K562 (cell line): ENCODE measurements at regions not wholly inside any gene's neighbourhood (a gene's known extent, or its start where the extent isn't known, plus 50 kb on each side); places are given as distances from the start of the nearest gene placed in this dataset.

Source experiments
- ATF7 ChIP-seq: fragments of 450-650 bp; IDR thresholded peaks from 2 replicates; pipeline ENCODE4 v1.7.1; 2014; ENCODE audit warnings: mild to moderate bottlenecking, moderate library complexity
- CC2D1A ChIP-seq: fragments of 450-650 bp; IDR thresholded peaks from 2 replicates; pipeline ENCODE4 v1.6.1; 2017; ENCODE audit warnings: mild to moderate bottlenecking
- CREB1 ChIP-seq, 2 experiments: sonication (generic) in 1 of 2; formaldehyde crosslinking in 1 of 2; IDR thresholded peaks; 2 replicates each; pipeline versions ENCODE4 v1.6.1 to v1.8.0; 2012 to 2022; ENCODE audit warnings: inconsistent platforms in 1 of 2, mild to moderate bottlenecking in 1 of 2, missing genetic modification reagents in 1 of 2, moderate library complexity in 1 of 2
- DNMT1 ChIP-seq: fragments of 450-650 bp; IDR thresholded peaks from 2 replicates; pipeline ENCODE4 v1.6.1; 2016; ENCODE audit warnings: antibody characterized with exemption, mild to moderate bottlenecking
- FOXJ2 ChIP-seq: fragments of 200-800 bp; sonication (Bioruptor generic); IDR thresholded peaks from 2 replicates; pipeline ENCODE4 v1.6.1; 2016; ENCODE audit warnings: missing genetic modification characterization, missing compliant biosample characterization
- HDAC8 ChIP-seq: fragments of 450-650 bp; IDR thresholded peaks from 2 replicates; pipeline ENCODE4 v1.6.1; 2016; ENCODE audit warnings: mild to moderate bottlenecking, missing genetic modification characterization, moderate library complexity, missing compliant biosample characterization
- HMG20B ChIP-seq: fragments of 250-450 bp; sonication (Bioruptor Pico); IDR thresholded peaks from 2 replicates; pipeline ENCODE4 v1.5.0; 2021; ENCODE audit warnings: mild to moderate bottlenecking
- HNRNPH1 ChIP-seq: fragments of 200-400 bp; formaldehyde crosslinking; optimal IDR thresholded peaks from 2 replicates; pipeline ENCODE3; 2017; ENCODE audit warnings: low read depth, mild to moderate bottlenecking, low read length, moderate library complexity
- KAT8 ChIP-seq: fragments of 450-650 bp; IDR thresholded peaks from 2 replicates; pipeline ENCODE4 v1.6.1; 2016; ENCODE audit warnings: low read depth, mild to moderate bottlenecking
- MAFG ChIP-seq: fragments of 450-650 bp; conservative IDR thresholded peaks from 2 replicates; pipeline ENCODE4 v1.6.1; 2016; ENCODE audit warnings: missing genetic modification characterization, missing compliant biosample characterization
- POLR2H ChIP-seq: IDR thresholded peaks from 2 replicates; pipeline ENCODE4 v1.6.1; 2016; ENCODE audit warnings: missing genetic modification characterization, low read depth, mild to moderate bottlenecking, control low read depth, missing compliant biosample characterization, moderate library complexity
- RAD51 ChIP-seq: fragments of 450-650 bp; IDR thresholded peaks from 2 replicates; pipeline ENCODE4 v1.7.1; 2016; ENCODE audit warnings: low read depth, mild to moderate bottlenecking, borderline replicate concordance
- RBFOX2 ChIP-seq: fragments of 200-400 bp; formaldehyde crosslinking; IDR thresholded peaks from 2 replicates; pipeline ENCODE4 v1.6.1; 2017; ENCODE audit warnings: low read depth, mild to moderate bottlenecking, low read length, moderate library complexity
- TRIM24 ChIP-seq, 2 experiments: fragments of 450-650 bp; IDR thresholded peaks; 2 replicates each; pipeline ENCODE4 v1.6.1; 2016
- ZEB2 ChIP-seq: fragments of 450-650 bp; IDR thresholded peaks from 2 replicates; pipeline ENCODE4 v1.6.1; 2016
- ZNF133 ChIP-seq: fragments of 250-450 bp; sonication (Bioruptor Pico); IDR thresholded peaks from 2 replicates; pipeline ENCODE4 v1.4.0; 2020; ENCODE audit warnings: mild to moderate bottlenecking
- ZNF766 ChIP-seq: fragments of 200-800 bp; sonication (Bioruptor generic); conservative IDR thresholded peaks from 2 replicates; pipeline ENCODE4 v1.6.1; 2016; ENCODE audit warnings: missing genetic modification characterization, missing compliant biosample characterization
- ZNF77 ChIP-seq: fragments of 250-450 bp; sonication (Bioruptor Pico); IDR thresholded peaks from 2 replicates; pipeline ENCODE4 v1.5.0; 2020
- TF ChIP-seq, protein P1 (sequence below): fragments of 250-450 bp; sonication (Bioruptor Pico); IDR thresholded peaks from 2 replicates; pipeline ENCODE4 v1.4.0; 2020; ENCODE audit warnings: mild to moderate bottlenecking, moderate library complexity
- TF ChIP-seq, protein P2 (sequence below): fragments of 250-450 bp; sonication (Bioruptor Pico); IDR thresholded peaks from 2 replicates; pipeline ENCODE4 v1.8.0; 2022; ENCODE audit warnings: moderate library complexity, mild to moderate bottlenecking, inconsistent platforms
- TF ChIP-seq, protein P3 (sequence below): fragments of 450-650 bp; formaldehyde crosslinking; conservative IDR thresholded peaks from 2 replicates; pipeline ENCODE4 v1.4.0; 2022; ENCODE audit warnings: mild to moderate bottlenecking, missing genetic modification characterization
- TF ChIP-seq, protein P4 (sequence below): fragments of 250-450 bp; sonication (Bioruptor Pico); IDR thresholded peaks from 2 replicates; pipeline ENCODE4 v1.5.0; 2021

DNA sequence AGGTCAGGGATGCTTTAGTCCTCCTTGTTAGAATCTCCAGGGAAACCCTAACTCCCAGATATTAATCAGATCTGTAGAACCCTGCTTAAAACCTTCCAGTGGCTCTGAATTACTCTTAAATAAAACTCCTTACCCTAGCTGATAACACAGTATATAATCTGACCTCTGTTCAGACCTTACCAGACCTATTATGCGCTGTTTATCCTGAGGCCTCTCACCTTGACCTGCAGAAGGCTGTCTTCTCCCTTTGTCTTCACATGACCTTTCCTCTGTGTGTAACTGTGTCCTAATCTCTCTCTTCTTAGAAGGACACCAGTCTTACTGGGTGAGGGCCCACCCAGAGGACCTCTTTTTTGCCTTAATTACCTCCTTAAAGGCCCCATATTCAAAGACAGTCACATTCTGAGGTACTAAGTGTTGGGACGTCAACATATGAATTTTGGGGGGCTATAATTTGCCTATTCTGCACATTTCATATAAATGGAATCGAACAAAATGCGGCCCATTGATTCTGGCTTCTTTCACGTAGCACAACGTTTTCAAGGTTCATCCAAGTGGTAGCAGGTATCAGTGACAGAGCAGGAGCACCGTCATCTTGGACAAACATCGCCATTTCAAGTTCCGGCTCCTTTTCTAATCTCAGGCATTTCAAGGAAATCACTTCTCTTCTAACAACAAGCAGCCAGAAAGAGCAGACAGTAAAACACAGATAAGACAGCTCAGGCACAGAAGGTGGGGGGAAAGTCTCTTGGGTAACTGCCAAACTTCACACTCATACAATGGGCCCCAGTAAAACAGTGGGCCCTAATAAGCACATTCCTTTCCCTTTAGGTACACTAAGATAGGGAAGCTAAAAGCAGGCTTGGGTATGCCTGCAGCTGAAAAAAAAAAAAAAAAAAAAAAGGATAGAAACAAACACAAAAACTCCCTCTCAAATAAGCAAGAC, 200.2 kb upstream of the NUDT4 start (continued):
- TF ChIP-seq CC2D1A, result 0 out of 2 replicates have a peak, but pooled peaks have one; percentile 38
- no peak for TF ChIP-seq FOXJ2 (tag)
- no peak for TF ChIP-seq ZNF133 (CRISPR knock-in tag)
- no peak for TF ChIP-seq HNRNPH1
- TF ChIP-seq POLR2H, result no peak; the same call in 1 of the 2 replicates
- TF ChIP-seq KAT8, result 0 out of 2 replicates have a peak, but pooled peaks have one; percentile 28
- peak; percentile 56 for TF ChIP-seq MAFG (tag)
- no peak for TF ChIP-seq RBFOX2
- TF ChIP-seq ZNF77 (CRISPR knock-in tag), result no peak
- TF ChIP-seq ZEB2, result peak; percentile 64; the same call in 1 of the 2 replicates
- TF ChIP-seq RAD51, result 0 out of 2 replicates have a peak, but pooled peaks have one; percentile 10
- TF ChIP-seq, protein P1, sequence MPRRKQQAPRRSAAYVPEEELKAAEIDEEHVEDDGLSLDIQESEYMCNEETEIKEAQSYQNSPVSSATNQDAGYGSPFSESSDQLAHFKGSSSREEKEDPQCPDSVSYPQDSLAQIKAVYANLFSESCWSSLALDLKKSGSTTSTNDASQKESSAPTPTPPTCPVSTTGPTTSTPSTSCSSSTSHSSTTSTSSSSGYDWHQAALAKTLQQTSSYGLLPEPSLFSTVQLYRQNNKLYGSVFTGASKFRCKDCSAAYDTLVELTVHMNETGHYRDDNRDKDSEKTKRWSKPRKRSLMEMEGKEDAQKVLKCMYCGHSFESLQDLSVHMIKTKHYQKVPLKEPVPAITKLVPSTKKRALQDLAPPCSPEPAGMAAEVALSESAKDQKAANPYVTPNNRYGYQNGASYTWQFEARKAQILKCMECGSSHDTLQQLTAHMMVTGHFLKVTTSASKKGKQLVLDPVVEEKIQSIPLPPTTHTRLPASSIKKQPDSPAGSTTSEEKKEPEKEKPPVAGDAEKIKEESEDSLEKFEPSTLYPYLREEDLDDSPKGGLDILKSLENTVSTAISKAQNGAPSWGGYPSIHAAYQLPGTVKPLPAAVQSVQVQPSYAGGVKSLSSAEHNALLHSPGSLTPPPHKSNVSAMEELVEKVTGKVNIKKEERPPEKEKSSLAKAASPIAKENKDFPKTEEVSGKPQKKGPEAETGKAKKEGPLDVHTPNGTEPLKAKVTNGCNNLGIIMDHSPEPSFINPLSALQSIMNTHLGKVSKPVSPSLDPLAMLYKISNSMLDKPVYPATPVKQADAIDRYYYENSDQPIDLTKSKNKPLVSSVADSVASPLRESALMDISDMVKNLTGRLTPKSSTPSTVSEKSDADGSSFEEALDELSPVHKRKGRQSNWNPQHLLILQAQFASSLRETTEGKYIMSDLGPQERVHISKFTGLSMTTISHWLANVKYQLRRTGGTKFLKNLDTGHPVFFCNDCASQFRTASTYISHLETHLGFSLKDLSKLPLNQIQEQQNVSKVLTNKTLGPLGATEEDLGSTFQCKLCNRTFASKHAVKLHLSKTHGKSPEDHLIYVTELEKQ (CRISPR knock-in tag), result no peak
- peak; percentile 83 to 91 for TF ChIP-seq TRIM24 (IDR thresholded peaks at IDR 0.05)
- 0 out of 2 replicates have a peak, but pooled peaks have one; percentile 27 for TF ChIP-seq CREB1 (IDR thresholded peaks at IDR 0.05)
- no peak for TF ChIP-seq CREB1 (CRISPR knock-in tag; IDR thresholded peaks at IDR 0.05)
- TF ChIP-seq, protein P2, sequence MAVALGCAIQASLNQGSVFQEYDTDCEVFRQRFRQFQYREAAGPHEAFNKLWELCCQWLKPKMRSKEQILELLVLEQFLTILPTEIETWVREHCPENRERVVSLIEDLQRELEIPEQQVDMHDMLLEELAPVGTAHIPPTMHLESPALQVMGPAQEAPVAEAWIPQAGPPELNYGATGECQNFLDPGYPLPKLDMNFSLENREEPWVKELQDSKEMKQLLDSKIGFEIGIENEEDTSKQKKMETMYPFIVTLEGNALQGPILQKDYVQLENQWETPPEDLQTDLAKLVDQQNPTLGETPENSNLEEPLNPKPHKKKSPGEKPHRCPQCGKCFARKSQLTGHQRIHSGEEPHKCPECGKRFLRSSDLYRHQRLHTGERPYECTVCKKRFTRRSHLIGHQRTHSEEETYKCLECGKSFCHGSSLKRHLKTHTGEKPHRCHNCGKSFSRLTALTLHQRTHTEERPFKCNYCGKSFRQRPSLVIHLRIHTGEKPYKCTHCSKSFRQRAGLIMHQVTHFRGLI (CRISPR knock-in tag), result no peak
- TF ChIP-seq DNMT1, result no peak
- peak; percentile 63; the same call in 1 of the 2 replicates for TF ChIP-seq ATF7
- TF ChIP-seq, protein P3, sequence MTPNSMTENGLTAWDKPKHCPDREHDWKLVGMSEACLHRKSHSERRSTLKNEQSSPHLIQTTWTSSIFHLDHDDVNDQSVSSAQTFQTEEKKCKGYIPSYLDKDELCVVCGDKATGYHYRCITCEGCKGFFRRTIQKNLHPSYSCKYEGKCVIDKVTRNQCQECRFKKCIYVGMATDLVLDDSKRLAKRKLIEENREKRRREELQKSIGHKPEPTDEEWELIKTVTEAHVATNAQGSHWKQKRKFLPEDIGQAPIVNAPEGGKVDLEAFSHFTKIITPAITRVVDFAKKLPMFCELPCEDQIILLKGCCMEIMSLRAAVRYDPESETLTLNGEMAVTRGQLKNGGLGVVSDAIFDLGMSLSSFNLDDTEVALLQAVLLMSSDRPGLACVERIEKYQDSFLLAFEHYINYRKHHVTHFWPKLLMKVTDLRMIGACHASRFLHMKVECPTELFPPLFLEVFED, result no peak
- no peak for TF ChIP-seq HMG20B (CRISPR knock-in tag)
- no peak for TF ChIP-seq HDAC8 (tag)
- TF ChIP-seq, protein P4, sequence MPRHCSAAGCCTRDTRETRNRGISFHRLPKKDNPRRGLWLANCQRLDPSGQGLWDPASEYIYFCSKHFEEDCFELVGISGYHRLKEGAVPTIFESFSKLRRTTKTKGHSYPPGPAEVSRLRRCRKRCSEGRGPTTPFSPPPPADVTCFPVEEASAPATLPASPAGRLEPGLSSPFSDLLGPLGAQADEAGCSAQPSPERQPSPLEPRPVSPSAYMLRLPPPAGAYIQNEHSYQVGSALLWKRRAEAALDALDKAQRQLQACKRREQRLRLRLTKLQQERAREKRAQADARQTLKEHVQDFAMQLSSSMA, result no peak
- TF ChIP-seq ZNF766 (CRISPR knock-in tag), result peak; percentile 59; the same call in 1 of the 2 replicates
